ENCODE measurements at regions not wholly inside any gene's neighbourhood (a gene's known extent, or its start where the extent isn't known, plus 50 kb on each side); places are given as distances from the start of the nearest gene placed in this dataset.
A peak's percentile ranks its signal among the peaks of the same experiment; 100 is the strongest.

DNA sequence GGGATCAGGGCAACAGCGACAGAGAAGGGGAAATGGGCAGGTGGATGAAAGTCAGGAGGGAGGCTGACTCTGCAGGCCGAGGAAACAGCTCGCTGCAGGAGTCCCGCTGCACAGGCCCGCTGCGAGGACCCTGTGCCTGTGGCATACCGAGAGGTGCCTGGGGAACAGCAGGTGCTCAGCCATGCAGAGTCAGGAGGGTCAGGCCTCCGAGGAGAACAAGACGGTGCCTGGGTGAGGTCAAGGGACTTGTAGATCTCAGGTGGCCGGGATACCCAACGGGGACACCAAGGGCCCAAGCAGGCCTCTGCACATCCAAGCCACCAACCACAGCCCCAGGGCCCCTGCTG is 67.5 kb downstream of the NCOR2 start:
- H3K9me3 ChIP-seq (ENCODE audit: control insufficient read depth, insufficient read depth, low read depth, low read length), result no peaks in the 10 kb centered on the region
- no peaks in the 10 kb centered on the region for H3K27me3 ChIP-seq (ENCODE audit: control insufficient read depth, insufficient read depth, low read length)
- no peak overlapping the region for H3K9ac ChIP-seq (ENCODE audit: insufficient read depth, low read length)
- no peak for TF ChIP-seq EZH2 (IDR thresholded peaks at IDR 0.05; ENCODE audit: low read length, missing control alignments)
- TF ChIP-seq, protein P1, sequence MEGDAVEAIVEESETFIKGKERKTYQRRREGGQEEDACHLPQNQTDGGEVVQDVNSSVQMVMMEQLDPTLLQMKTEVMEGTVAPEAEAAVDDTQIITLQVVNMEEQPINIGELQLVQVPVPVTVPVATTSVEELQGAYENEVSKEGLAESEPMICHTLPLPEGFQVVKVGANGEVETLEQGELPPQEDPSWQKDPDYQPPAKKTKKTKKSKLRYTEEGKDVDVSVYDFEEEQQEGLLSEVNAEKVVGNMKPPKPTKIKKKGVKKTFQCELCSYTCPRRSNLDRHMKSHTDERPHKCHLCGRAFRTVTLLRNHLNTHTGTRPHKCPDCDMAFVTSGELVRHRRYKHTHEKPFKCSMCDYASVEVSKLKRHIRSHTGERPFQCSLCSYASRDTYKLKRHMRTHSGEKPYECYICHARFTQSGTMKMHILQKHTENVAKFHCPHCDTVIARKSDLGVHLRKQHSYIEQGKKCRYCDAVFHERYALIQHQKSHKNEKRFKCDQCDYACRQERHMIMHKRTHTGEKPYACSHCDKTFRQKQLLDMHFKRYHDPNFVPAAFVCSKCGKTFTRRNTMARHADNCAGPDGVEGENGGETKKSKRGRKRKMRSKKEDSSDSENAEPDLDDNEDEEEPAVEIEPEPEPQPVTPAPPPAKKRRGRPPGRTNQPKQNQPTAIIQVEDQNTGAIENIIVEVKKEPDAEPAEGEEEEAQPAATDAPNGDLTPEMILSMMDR (conservative IDR thresholded peaks at IDR 0.05 in 1 of 2, IDR thresholded peaks at IDR 0.05 in 1 of 2; ENCODE audit: low read depth in 1 of 2, low read length in 2 of 2), result no peak
- no peak overlapping the region for H2AFZ ChIP-seq (ENCODE audit: low read length)
- H3K4me2 ChIP-seq (ENCODE audit: extremely low read depth, insufficient read depth, low read length), result no peak overlapping the region
- no peak for DNase-seq (ENCODE audit: low read depth in 2 of 2)
- H3K27ac ChIP-seq (ENCODE audit: insufficient read depth, low read length), result no peak overlapping the region
- H3K79me2 ChIP-seq (ENCODE audit: control insufficient read depth, insufficient read depth, low read length), result peaks cover 22% of the 10 kb centered on the region
- peaks cover 37% of the 10 kb centered on the region for H3K4me1 ChIP-seq (ENCODE audit: control insufficient read depth, extremely low read depth, insufficient read depth, low read length)
- no peak overlapping the region for H3K4me3 ChIP-seq (replicated peaks in 1 of 4; ENCODE audit: control extremely low read depth in 1 of 4, insufficient read depth in 1 of 4, low read depth in 3 of 4, low read length in 4 of 4)
- H4K20me1 ChIP-seq (ENCODE audit: control insufficient read depth, extremely low read depth, insufficient read depth, low read length), result no peaks in the 10 kb centered on the region
- H3K36me3 ChIP-seq (ENCODE audit: control insufficient read depth, insufficient read depth, low read length), result no peaks in the 10 kb centered on the region

DNA sequence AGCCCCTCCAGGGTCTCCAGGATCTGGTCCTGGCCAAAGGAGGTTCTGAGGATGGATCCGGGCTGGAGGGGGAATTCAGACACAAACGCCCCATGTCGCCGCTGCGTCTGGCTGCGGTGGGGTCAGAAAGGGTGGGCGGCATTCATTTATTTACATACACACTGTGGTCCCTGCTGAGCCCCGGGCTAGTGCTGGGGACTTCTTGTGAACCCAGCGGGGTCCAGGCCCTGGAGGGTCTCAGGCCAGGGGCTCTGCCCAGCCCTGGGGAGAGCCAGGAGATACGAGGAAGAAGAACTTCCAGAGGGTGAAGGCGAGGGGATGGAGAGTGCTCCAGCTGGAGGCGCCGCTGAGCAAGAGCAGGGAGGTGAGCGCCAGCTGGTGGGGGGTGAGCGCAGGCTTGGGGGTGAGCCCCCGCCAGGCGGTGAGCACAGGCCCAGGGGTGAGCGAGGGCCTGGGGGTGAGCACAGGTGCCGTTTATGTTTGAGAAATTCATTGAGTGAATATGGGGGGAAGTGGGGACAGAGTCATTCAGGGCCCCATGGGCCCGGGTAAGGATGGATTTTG is 68.1 kb downstream of the NCOR2 start:
- Histone ChIP-seq H3K79me2 (ENCODE audit: control insufficient read depth, insufficient read depth, low read length) (peaks cover 21% of the 10 kb centered on the region), H4K20me1 (ENCODE audit: control insufficient read depth, extremely low read depth, insufficient read depth, low read length) (no peaks in the 10 kb centered on the region), H3K36me3 (ENCODE audit: control insufficient read depth, insufficient read depth, low read length) (peaks cover 4% of the 10 kb centered on the region), H3K27ac (ENCODE audit: insufficient read depth, low read length) (peak overlapping the region; percentile 90), H3K4me2 (ENCODE audit: extremely low read depth, insufficient read depth, low read length) (no peak overlapping the region), H2AFZ (ENCODE audit: low read length) (no peak overlapping the region), H3K4me3 (replicated peaks in 1 of 4; ENCODE audit: control extremely low read depth in 1 of 4, insufficient read depth in 1 of 4, low read depth in 3 of 4, low read length in 4 of 4) (no peak overlapping the region), H3K4me1 (ENCODE audit: control insufficient read depth, extremely low read depth, insufficient read depth, low read length) (peaks cover 37% of the 10 kb centered on the region), H3K9me3 (ENCODE audit: control insufficient read depth, insufficient read depth, low read depth, low read length) (no peaks in the 10 kb centered on the region), H3K27me3 (ENCODE audit: control insufficient read depth, insufficient read depth, low read length) (no peaks in the 10 kb centered on the region), H3K9ac (ENCODE audit: insufficient read depth, low read length) (no peak overlapping the region)
- DNase-seq (ENCODE audit: low read depth in 2 of 2), result no peak
- no peak for TF ChIP-seq EZH2 (IDR thresholded peaks at IDR 0.05; ENCODE audit: low read length, missing control alignments)
- TF ChIP-seq, protein P1 (conservative IDR thresholded peaks at IDR 0.05 in 1 of 2, IDR thresholded peaks at IDR 0.05 in 1 of 2; ENCODE audit: low read depth in 1 of 2, low read length in 2 of 2), result no peak

DNA sequence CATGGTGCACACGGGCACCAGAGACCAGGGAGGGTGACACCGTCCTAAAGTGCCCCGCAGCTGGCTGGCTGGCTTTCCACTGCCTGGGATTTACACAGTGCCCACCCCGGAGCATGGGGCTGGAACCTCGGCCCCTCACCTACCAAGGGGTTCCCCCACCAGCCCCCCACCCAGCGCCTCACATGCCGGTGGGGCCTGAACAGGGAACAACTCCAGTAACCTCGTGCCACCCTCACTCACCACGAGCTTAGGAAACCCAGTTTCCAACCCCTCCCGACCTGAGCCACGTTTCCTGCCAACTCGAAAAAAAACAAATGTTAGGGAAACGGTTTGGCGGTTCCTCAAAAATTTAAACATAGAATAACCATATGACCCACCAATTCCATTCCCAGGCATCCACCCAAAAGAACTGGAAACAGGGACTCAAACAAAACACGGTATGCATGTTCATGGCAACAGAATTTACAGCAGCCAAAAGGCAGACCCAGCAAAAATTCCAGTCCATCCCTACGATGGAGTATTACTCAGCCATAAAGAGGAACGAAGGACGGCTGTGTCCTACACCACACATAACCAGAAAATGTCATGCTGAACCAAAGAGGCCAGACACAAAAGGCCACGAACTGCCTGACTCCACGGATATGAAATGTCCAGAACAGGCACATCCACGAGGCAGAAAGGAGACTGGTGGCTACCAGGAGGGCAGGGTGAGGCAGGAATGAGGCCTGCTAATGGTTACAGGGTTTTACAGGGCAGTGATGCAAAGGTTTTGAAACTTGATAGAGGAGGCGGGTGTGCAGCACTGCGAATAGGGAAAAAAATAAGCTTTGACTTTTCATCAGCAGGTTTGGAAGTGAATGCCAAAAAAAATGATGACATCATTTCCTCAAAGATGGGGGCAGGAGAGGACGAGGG is 68.9 kb downstream of the NCOR2 start:
- Histone ChIP-seq H3K79me2 (ENCODE audit: control insufficient read depth, insufficient read depth, low read length) (peaks cover 20% of the 10 kb centered on the region), H4K20me1 (ENCODE audit: control insufficient read depth, extremely low read depth, insufficient read depth, low read length) (no peaks in the 10 kb centered on the region), H3K9ac (ENCODE audit: insufficient read depth, low read length) (peak overlapping the region; percentile 62), H2AFZ (ENCODE audit: low read length) (no peak overlapping the region), H3K9me3 (ENCODE audit: control insufficient read depth, insufficient read depth, low read depth, low read length) (no peaks in the 10 kb centered on the region), H3K36me3 (ENCODE audit: control insufficient read depth, insufficient read depth, low read length) (peaks cover 5% of the 10 kb centered on the region), H3K27me3 (ENCODE audit: control insufficient read depth, insufficient read depth, low read length) (no peaks in the 10 kb centered on the region), H3K4me1 (ENCODE audit: control insufficient read depth, extremely low read depth, insufficient read depth, low read length) (peaks cover 37% of the 10 kb centered on the region), H3K27ac (ENCODE audit: insufficient read depth, low read length) (peak overlapping the region; percentile 90), H3K4me3 (replicated peaks in 1 of 4; ENCODE audit: control extremely low read depth in 1 of 4, insufficient read depth in 1 of 4, low read depth in 3 of 4, low read length in 4 of 4) (no peak overlapping the region), H3K4me2 (ENCODE audit: extremely low read depth, insufficient read depth, low read length) (peak overlapping the region; percentile 52)
- DNase-seq (ENCODE audit: low read depth in 2 of 2), result peak; percentile 83 to 94
- TF ChIP-seq, protein P1 (conservative IDR thresholded peaks at IDR 0.05 in 1 of 2, IDR thresholded peaks at IDR 0.05 in 1 of 2; ENCODE audit: low read depth in 1 of 2, low read length in 2 of 2), result no peak
- no peak for TF ChIP-seq EZH2 (IDR thresholded peaks at IDR 0.05; ENCODE audit: low read length, missing control alignments)

Data from fibroblast of lung (primary cell).